Activated effector memory CD4-positive, alpha-beta T cell treated with anti-CD3 and anti-CD28 coated beads, Interleukin-2, amount 50 U/mL, for 16 hours (primary cell): ENCODE measurements at regions not wholly inside any gene's neighbourhood (a gene's known extent, or its start where the extent isn't known, plus 50 kb on each side); places are given as distances from the start of the nearest gene placed in this dataset.

Experiments
- DNase-seq: peaks from one replicate; pipeline ENCODE4 v3.0.0-alpha.2; 2020

GRCh38 chr3:176789281-176789705, 408.0 kb downstream of the TBL1XR1 start:
- no peak for DNase-seq

- no peak for DNase-seq
Observed at GRCh38 chr3:176787506-176787905, 409.8 kb downstream of the TBL1XR1 start.

- no peak for DNase-seq
Observed at GRCh38 chr3:176785171-176785570, 412.1 kb downstream of the TBL1XR1 start.

GRCh38 chr3:176780766-176781165, 416.5 kb downstream of the TBL1XR1 start:
- no peak for DNase-seq

GRCh38 chr3:176776622-176777175, 420.6 kb downstream of the TBL1XR1 start:
- no peak for DNase-seq

GRCh38 chr3:176769547-176770190, 427.6 kb downstream of the TBL1XR1 start:
- DNase-seq: no peak

GRCh38 chr3:176767385-176767784, 429.9 kb downstream of the TBL1XR1 start:
- no peak for DNase-seq

- DNase-seq: no peak
Observed at GRCh38 chr3:176766862-176767261, 430.4 kb downstream of the TBL1XR1 start.

- DNase-seq: no peak
Observed at GRCh38 chr3:176765382-176765900, 431.8 kb downstream of the TBL1XR1 start.

- DNase-seq: no peak
Observed at GRCh38 chr3:176759815-176760506, 437.3 kb downstream of the TBL1XR1 start.

GRCh38 chr3:176757429-176757828, 439.9 kb downstream of the TBL1XR1 start:
- no peak for DNase-seq

GRCh38 chr3:176755977-176756376, 441.3 kb downstream of the TBL1XR1 start:
- DNase-seq: no peak

- no peak for DNase-seq
Observed at GRCh38 chr3:176755552-176755951, 441.7 kb downstream of the TBL1XR1 start.

- no peak for DNase-seq
Observed at GRCh38 chr3:176741664-176742047, 455.6 kb downstream of the TBL1XR1 start.

- no peak for DNase-seq
Observed at GRCh38 chr3:176740906-176741663, 456.2 kb downstream of the TBL1XR1 start.

GRCh38 chr3:176739159-176739558, 458.1 kb downstream of the TBL1XR1 start:
- no peak for DNase-seq

- DNase-seq: no peak
Observed at GRCh38 chr3:176737480-176738110, 459.7 kb downstream of the TBL1XR1 start.

GRCh38 chr3:176734146-176734545, 463.1 kb downstream of the TBL1XR1 start:
- DNase-seq: no peak

- DNase-seq: no peak
Observed at GRCh38 chr3:176724394-176724759, 472.9 kb downstream of the TBL1XR1 start.

GRCh38 chr3:176723758-176724393, 473.4 kb downstream of the TBL1XR1 start:
- no peak for DNase-seq

GRCh38 chr3:176714034-176714433, 483.2 kb downstream of the TBL1XR1 start:
- no peak for DNase-seq

- DNase-seq: no peak
Observed at GRCh38 chr3:176712191-176712590, 485.1 kb downstream of the TBL1XR1 start.
